SJCRH30 (cell line): ENCODE measurements at regions not wholly inside any gene's neighbourhood (a gene's known extent, or its start where the extent isn't known, plus 50 kb on each side); places are given as distances from the start of the nearest gene placed in this dataset.

Source experiments
- DNase-seq, 2 experiments: peaks; one replicate each; pipeline ENCODE4 v3.0.0-alpha.2; 2015 to 2020
- H3K27ac ChIP-seq: fragments of 250-450 bp; sonication (Bioruptor Pico); 2 replicates; pipeline ENCODE4 v1.5.1; 2020; ENCODE audit warnings: mild to moderate bottlenecking, moderate library complexity
- H3K27me3 ChIP-seq: fragments of 250-450 bp; sonication (Bioruptor Pico); 2 replicates; pipeline ENCODE4 v1.5.1; 2020; ENCODE audit warnings: mild to moderate bottlenecking, moderate library complexity
- H3K36me3 ChIP-seq: fragments of 250-450 bp; sonication (Bioruptor Pico); 2 replicates; pipeline ENCODE4 v1.5.1; 2020; ENCODE audit warnings: mild to moderate bottlenecking, moderate library complexity
- H3K4me1 ChIP-seq: fragments of 250-450 bp; sonication (Bioruptor Pico); 2 replicates; pipeline ENCODE4 v1.5.1; 2020; ENCODE audit warnings: mild to moderate bottlenecking, moderate library complexity
- H3K4me3 ChIP-seq: fragments of 250-450 bp; sonication (Bioruptor Pico); 2 replicates; pipeline ENCODE4 v1.5.1; 2020; ENCODE audit warnings: mild to moderate bottlenecking, moderate library complexity
- H3K9me3 ChIP-seq: fragments of 250-450 bp; sonication (Bioruptor Pico); replicated peaks from 2 replicates; pipeline ENCODE4 v1.5.1; 2020; ENCODE audit warnings: mild to moderate bottlenecking, moderate library complexity

DNA sequence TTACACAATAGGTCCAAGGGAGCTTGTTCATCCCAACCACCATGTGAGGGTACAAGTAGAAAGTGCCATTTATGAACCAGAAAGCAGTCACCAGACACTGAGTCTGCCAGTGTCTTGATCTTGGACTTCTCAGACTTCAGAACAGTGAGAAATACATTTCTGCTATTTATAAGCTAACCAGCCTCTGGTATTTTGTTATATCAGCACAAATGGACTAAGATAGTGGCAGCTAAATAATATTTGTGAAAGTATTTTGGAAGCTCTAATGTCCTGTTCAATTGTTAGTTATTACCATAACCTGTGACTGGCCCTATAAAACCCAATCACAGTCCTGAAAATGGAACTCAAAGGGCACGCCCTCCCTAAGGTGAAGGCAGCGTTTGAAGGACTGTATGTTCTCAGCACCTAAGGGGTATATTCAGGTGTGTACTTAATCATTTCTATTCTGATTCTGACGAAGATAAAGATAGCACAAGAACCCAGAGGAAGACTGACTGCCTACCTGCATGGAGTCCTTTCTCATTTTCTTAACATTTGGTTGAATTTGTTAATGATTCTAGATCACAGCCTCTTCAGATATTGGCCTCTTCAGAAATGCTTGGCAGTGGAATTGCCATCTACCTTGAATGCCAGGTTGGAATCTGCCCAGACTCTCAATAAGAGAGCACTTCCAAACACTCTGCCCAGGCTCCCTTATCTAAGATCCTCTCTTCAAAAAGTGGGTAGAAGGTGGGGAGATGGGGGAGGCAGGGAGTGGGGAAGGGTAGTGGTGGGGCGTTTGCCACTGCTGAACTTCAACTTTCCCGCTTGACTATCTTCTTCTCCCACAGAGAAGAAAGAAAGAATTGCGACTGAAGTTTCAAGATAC, 104.0 kb upstream of the PPP2R5A start:
- Histone ChIP-seq H3K27ac (no peak overlapping the region), H3K27me3 (no peaks in the 10 kb centered on the region), H3K9me3 (0 out of 2 replicates have a peak, but pooled peaks cover 3% of the 10 kb centered on the region), H3K36me3 (no peaks in the 10 kb centered on the region), H3K4me3 (no peak overlapping the region), H3K4me1 (no peaks in the 10 kb centered on the region)
- DNase-seq = no peak

GRCh38 chr1:212182171-212182570, 103.0 kb upstream of the PPP2R5A start:
- no peaks in the 10 kb centered on the region for H3K27me3 ChIP-seq
- H3K4me3 ChIP-seq = no peak overlapping the region
- no peaks in the 10 kb centered on the region for H3K4me1 ChIP-seq
- no peak overlapping the region for H3K27ac ChIP-seq
- H3K9me3 ChIP-seq = 0 out of 2 replicates have a peak, but pooled peaks cover 3% of the 10 kb centered on the region
- H3K36me3 ChIP-seq = no peaks in the 10 kb centered on the region
- DNase-seq = no peak

GRCh38 chr1:212182579-212182978, 102.6 kb upstream of the PPP2R5A start:
- Histone ChIP-seq H3K4me1 (no peaks in the 10 kb centered on the region), H3K9me3 (0 out of 2 replicates have a peak, but pooled peaks cover 1% of the 10 kb centered on the region), H3K4me3 (no peak overlapping the region), H3K27ac (no peak overlapping the region), H3K36me3 (no peaks in the 10 kb centered on the region), H3K27me3 (no peaks in the 10 kb centered on the region)
- DNase-seq = no peak

DNA sequence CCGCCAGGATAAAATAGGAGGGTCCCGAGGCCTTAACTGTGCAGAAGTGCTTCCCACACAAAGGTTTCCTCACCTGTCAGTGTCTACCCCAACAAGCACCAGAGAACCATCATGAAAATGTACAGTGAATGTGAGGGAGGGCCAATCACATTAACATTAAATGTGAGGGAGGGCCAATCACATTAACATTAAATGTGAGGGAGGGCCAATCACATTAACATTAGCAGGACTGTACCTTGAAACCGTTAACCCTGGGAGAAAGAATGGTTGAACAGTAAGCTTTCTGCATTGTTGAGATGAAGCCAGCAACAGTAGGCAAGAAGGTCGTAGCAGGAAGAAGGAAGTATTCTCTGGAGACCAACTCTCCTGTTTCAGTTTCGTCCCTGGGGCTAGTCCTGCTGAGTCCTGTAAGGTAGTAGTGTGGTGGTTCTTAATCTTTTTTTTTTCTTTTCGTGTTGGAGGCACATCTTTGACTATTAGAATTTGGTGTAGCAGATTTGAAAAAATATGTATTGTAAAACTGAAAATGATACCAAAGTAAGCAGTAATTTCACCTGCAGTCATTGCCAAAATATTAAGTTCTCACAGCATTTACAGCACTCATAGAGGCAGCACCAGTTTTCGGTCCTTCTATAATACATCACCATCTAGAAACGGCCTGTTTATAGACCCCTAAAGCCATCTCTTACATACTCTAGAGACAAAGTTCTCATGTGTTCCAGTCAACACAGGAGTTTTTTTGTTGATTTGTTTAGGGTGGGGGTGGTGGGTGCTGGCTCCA, 98.6 kb upstream of the PPP2R5A start:
- Histone ChIP-seq H3K4me1 (no peaks in the 10 kb centered on the region), H3K27me3 (no peaks in the 10 kb centered on the region), H3K9me3 (no peaks in the 10 kb centered on the region), H3K4me3 (no peak overlapping the region), H3K27ac (no peak overlapping the region), H3K36me3 (no peaks in the 10 kb centered on the region)
- no peak for DNase-seq

DNA sequence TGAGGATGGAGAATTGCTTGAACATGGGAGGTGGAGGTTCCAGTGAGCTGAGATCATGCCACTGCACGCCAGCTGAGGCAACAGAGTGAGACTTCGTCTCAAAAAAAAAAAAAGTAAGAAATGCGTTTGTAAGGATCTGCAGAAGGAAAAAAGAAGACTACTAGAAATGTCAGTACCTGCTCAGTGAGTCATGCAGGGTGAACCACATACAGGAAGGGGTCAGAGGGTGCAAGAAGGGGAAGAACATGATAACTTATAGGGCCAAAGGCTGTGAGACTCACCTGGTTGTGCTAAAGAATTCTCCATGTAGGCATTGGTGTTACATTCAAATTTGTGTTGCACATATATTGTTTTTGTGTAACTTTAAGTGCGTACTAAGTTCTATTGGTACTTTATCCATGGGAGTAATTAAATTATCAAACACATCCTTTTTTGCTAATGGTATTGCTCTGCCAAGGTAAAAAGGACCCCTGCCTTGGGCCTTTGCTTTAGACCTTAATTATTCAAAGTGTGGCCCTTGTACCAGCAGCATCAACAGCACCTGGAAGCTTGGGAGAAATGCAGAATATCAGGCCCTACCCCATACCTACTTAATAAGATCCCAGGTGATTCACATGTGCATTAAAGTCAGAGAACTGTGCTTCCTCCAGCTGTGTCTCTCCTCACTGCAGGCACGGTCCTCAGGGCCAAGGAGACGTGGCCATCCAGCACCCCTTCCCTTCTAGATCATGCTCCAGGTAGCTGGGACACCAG, 96.4 kb upstream of the PPP2R5A start:
- DNase-seq = no peak
- Histone ChIP-seq H3K27me3 (no peaks in the 10 kb centered on the region), H3K9me3 (no peaks in the 10 kb centered on the region), H3K36me3 (no peaks in the 10 kb centered on the region), H3K4me3 (no peak overlapping the region), H3K27ac (no peak overlapping the region), H3K4me1 (no peaks in the 10 kb centered on the region)

- H3K9me3 ChIP-seq = no peaks in the 10 kb centered on the region
- H3K36me3 ChIP-seq = no peaks in the 10 kb centered on the region
- H3K27me3 ChIP-seq = no peaks in the 10 kb centered on the region
- no peak overlapping the region for H3K27ac ChIP-seq
- DNase-seq = no peak
- H3K4me3 ChIP-seq = no peak overlapping the region
- H3K4me1 ChIP-seq = no peaks in the 10 kb centered on the region
Measured at GRCh38 chr1:212189352-212189738, 95.9 kb upstream of the PPP2R5A start.

GRCh38 chr1:212190169-212190568, 95.0 kb upstream of the PPP2R5A start:
- Histone ChIP-seq H3K9me3 (no peaks in the 10 kb centered on the region), H3K27me3 (no peaks in the 10 kb centered on the region), H3K4me3 (no peak overlapping the region), H3K4me1 (no peaks in the 10 kb centered on the region), H3K36me3 (no peaks in the 10 kb centered on the region), H3K27ac (no peak overlapping the region)
- DNase-seq = no peak

DNA sequence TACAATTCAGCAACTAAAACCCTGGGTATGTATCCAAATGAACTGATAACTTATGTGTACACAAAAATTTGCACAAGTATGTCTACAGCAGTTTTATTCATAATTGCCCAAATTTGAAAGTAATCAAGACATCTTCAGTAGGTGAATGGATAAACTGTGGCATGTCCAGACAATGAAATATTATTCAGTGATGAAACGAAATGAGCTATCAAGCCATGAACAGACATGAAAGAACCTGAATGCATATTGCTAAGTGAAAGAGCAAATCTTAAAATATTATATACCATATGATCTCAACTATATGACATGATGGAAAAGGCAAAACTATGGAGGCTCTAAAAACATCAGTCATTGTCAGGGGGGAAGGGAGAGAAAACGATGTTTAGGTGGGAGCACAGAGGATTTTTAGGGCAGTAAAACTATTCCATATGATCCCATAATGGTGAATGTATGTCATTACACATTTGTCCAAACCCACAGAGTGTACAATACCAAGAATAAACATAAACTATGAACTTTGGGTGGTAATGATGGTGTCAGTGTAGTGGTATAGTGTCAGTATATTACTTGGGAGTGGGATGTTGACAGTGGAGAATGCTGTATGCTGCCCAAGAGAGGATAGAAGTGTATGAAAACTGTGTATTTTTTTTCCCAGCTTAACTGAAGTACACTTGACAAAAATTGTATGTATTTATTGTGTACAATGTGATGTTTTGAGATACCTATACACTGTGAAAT, 92.8 kb upstream of the PPP2R5A start:
- DNase-seq = no peak
- Histone ChIP-seq H3K27me3 (no peaks in the 10 kb centered on the region), H3K9me3 (no peaks in the 10 kb centered on the region), H3K36me3 (no peaks in the 10 kb centered on the region), H3K27ac (no peak overlapping the region), H3K4me3 (no peak overlapping the region), H3K4me1 (no peaks in the 10 kb centered on the region)

DNA sequence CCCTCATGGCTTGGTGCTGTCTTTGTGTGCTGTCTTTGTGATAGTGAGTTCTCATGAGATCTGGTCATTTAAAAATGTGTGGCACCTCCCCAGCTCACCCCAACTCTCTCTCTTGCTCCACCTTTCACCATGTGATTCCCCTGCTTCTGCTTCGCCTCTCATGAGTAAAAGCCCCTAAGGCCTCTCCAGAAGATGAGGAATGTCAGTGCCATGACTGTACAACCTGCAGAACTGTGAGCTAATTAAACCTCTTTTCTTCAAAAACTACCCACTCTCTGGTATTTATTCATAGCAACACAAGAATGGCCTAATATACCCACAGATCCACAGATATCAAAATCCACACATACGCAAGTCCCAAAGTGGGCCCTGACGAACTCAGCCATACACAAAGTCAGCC, 88.9 kb upstream of the PPP2R5A start:
- H3K27ac ChIP-seq = no peak overlapping the region
- no peaks in the 10 kb centered on the region for H3K36me3 ChIP-seq
- H3K4me1 ChIP-seq = no peaks in the 10 kb centered on the region
- H3K9me3 ChIP-seq = no peaks in the 10 kb centered on the region
- H3K4me3 ChIP-seq = no peak overlapping the region
- no peaks in the 10 kb centered on the region for H3K27me3 ChIP-seq
- no peak for DNase-seq

GRCh38 chr1:212201461-212201860, 83.7 kb upstream of the PPP2R5A start:
- Histone ChIP-seq H3K36me3 (no peaks in the 10 kb centered on the region), H3K27me3 (no peaks in the 10 kb centered on the region), H3K27ac (no peak overlapping the region), H3K4me3 (no peak overlapping the region), H3K9me3 (no peaks in the 10 kb centered on the region), H3K4me1 (no peaks in the 10 kb centered on the region)
- no peak for DNase-seq

- no peaks in the 10 kb centered on the region for H3K4me1 ChIP-seq
- DNase-seq = no peak
- no peaks in the 10 kb centered on the region for H3K27me3 ChIP-seq
- no peaks in the 10 kb centered on the region for H3K36me3 ChIP-seq
- H3K4me3 ChIP-seq = no peak overlapping the region
- H3K9me3 ChIP-seq = no peaks in the 10 kb centered on the region
- no peak overlapping the region for H3K27ac ChIP-seq
Measured at GRCh38 chr1:212203630-212204029, 81.6 kb upstream of the PPP2R5A start.

DNA sequence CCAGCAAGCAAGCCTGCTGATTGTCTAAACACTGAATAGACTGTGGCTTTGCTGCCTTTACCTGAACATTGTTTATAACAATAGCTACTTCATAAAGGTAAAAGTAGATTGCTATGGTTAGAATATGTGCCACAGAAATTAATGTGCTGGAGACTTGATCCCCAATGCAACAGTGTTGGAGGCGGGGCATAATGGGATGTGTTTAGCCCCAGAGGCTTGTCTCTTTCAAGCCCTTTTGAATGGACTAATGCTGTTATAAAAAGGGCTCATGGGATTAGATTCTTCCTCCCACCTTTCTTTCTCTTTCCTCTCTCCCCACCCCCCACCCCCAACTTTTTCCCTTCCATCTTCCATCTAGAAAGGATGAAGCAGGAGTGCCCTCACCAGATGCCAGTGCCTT, 80.2 kb upstream of the PPP2R5A start:
- Histone ChIP-seq H3K4me1 (no peaks in the 10 kb centered on the region), H3K27me3 (no peaks in the 10 kb centered on the region), H3K36me3 (no peaks in the 10 kb centered on the region), H3K27ac (no peak overlapping the region), H3K4me3 (no peak overlapping the region), H3K9me3 (no peaks in the 10 kb centered on the region)
- DNase-seq = no peak

- no peak overlapping the region for H3K4me3 ChIP-seq
- H3K36me3 ChIP-seq = no peaks in the 10 kb centered on the region
- H3K9me3 ChIP-seq = no peaks in the 10 kb centered on the region
- H3K27me3 ChIP-seq = no peaks in the 10 kb centered on the region
- H3K4me1 ChIP-seq = no peaks in the 10 kb centered on the region
- no peak for DNase-seq
- H3K27ac ChIP-seq = no peak overlapping the region
Measured at GRCh38 chr1:212205843-212206242, 79.4 kb upstream of the PPP2R5A start.

GRCh38 chr1:212207118-212207517, 78.1 kb upstream of the PPP2R5A start:
- H3K9me3 ChIP-seq = no peaks in the 10 kb centered on the region
- no peak overlapping the region for H3K4me3 ChIP-seq
- no peak for DNase-seq
- H3K27ac ChIP-seq = no peak overlapping the region
- H3K27me3 ChIP-seq = no peaks in the 10 kb centered on the region
- H3K4me1 ChIP-seq = no peaks in the 10 kb centered on the region
- no peaks in the 10 kb centered on the region for H3K36me3 ChIP-seq
